Cardiac fibroblast (primary cell): ENCODE measurements at regions not wholly inside any gene's neighbourhood (a gene's known extent, or its start where the extent isn't known, plus 50 kb on each side); places are given as distances from the start of the nearest gene placed in this dataset.
"Not testable (repeated sequence)": the region's sequence is repeated elsewhere in the genome, so short reads cannot be mapped to it uniquely, and the experiment has no call there.

Experiments used
- DNase-seq, 2 donors: peaks; one replicate each; pipeline versions ENCODE4 v3.0.0 to v3.0.0-alpha.2; 2010; ENCODE audit warnings: low read depth in 2 of 2
- H3K4me3 ChIP-seq, 2 donors: replicated peaks in 1 of 2; 1 replicate in 1 of 2; 2 replicates in 1 of 2; pipeline ENCODE4 v1.5.1; 2011; ENCODE audit warnings: low read depth in 2 of 2, low read length in 2 of 2, mild to moderate bottlenecking in 2 of 2, moderate library complexity in 1 of 2
- TF ChIP-seq, protein P1 (sequence below): IDR thresholded peaks from one replicate; pipeline ENCODE4 v1.5.1; 2011; ENCODE audit warnings: low read depth, mild to moderate bottlenecking, low read length, inconsistent platforms

DNA sequence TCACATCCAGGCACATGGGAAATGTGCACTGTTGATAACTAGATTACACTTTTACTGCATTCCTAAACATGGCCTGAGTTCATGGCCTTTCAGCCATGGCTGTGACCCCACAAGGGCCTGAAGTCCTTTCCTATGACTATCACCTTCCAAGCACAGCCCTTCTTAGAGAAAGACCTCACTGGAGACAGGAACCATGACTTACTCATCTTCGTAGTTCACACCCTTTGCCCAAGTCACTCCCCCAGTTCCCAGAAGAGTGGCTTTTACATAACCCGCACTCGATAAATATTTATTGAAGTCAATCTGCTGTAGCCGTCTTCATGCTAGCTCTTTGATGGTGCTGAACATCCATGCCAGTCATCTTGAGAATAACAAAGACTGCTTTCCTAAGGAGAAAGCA, 632.5 kb upstream of the NRP1 start:
- no peak for DNase-seq
- H3K4me3 ChIP-seq, result no peak overlapping the region
- TF ChIP-seq, protein P1, sequence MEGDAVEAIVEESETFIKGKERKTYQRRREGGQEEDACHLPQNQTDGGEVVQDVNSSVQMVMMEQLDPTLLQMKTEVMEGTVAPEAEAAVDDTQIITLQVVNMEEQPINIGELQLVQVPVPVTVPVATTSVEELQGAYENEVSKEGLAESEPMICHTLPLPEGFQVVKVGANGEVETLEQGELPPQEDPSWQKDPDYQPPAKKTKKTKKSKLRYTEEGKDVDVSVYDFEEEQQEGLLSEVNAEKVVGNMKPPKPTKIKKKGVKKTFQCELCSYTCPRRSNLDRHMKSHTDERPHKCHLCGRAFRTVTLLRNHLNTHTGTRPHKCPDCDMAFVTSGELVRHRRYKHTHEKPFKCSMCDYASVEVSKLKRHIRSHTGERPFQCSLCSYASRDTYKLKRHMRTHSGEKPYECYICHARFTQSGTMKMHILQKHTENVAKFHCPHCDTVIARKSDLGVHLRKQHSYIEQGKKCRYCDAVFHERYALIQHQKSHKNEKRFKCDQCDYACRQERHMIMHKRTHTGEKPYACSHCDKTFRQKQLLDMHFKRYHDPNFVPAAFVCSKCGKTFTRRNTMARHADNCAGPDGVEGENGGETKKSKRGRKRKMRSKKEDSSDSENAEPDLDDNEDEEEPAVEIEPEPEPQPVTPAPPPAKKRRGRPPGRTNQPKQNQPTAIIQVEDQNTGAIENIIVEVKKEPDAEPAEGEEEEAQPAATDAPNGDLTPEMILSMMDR, result no peak

- TF ChIP-seq, protein P1, result no peak
- no peak for DNase-seq
Measured at GRCh38 chr10:33965795-33966581, 631.5 kb upstream of the NRP1 start.

GRCh38 chr10:33963729-33964128, 629.3 kb upstream of the NRP1 start:
- no peak for DNase-seq
- H3K4me3 ChIP-seq, result no peak overlapping the region
- TF ChIP-seq, protein P1, result no peak

More at GRCh38 chr10:33965795-33966581, 631.5 kb upstream of the NRP1 start:
- H3K4me3 ChIP-seq, result no peak overlapping the region

DNA sequence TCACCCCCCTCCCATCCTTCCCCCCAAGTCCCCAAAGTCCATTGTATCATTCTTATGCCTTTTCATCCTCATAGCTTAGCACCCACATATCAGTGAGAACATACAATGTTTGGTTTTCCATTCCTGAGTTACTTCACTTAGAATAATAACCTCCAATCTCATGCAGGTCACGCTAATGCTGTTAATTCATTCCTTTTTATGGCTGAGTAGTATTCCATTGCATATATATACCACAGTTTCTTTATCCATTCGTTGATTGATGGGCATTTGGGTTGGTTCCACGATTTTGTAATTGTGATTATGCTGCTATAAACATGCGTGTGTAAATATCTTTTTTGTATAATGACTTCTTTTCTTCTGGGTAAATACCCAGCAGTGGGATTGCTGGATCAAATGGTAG, 621.9 kb upstream of the NRP1 start:
- H3K4me3 ChIP-seq, DNase-seq: not testable (repeated sequence)

DNA sequence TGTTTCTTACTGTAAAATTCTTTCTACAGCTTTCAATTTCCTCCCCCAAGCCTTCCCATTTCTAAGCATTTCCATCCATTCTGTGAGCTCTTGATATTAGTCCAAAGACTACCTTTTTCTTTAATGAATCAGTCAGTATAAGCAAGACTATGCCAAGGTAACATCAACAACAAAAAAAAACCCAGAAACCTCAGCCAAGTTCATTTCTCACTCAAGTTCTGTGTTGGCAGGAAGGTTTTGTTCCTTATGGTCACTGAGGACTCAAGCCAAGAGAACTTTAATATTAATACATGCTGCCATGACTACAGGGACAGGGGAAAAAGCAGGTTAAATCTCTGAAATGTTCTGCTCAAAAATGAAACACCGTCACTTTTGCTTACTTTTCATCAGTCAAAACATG, 621.2 kb upstream of the NRP1 start:
- TF ChIP-seq, protein P1, result no peak
- DNase-seq, result peak; percentile 49 to 75
- no peak overlapping the region for H3K4me3 ChIP-seq

DNA sequence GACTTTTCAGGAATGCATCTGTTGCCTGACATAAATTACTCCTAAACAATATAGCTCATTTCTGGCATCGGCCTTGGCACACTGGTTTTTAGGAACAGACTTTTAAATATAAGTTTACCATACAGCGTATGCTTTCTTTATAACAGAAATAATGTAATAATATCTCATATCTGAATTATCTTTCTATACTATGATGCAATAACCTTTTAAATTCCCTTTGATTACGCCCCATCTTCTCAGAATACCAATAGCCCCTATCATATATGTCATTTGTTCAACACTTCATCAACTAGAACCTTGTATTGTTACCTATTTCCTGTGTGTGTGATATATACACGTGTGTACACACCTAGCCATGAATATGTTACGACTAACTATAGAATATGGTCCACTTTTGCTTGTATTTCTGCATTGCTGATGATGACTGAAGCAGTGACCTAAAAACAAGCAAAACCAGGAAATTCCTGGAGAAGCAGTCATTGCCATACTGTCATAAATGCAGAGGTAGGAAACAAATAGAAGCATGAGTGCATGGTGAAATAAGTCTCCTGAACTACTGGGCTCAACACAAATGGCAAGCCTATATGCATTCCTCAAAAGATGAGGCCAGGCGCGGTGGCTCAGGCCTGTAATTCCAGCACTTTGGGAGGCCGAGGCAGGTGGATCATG, 618.4 kb upstream of the NRP1 start:
- peak; percentile 19 to 87 for DNase-seq
- TF ChIP-seq, protein P1, result no peak
- H3K4me3 ChIP-seq, result no peak overlapping the region

DNA sequence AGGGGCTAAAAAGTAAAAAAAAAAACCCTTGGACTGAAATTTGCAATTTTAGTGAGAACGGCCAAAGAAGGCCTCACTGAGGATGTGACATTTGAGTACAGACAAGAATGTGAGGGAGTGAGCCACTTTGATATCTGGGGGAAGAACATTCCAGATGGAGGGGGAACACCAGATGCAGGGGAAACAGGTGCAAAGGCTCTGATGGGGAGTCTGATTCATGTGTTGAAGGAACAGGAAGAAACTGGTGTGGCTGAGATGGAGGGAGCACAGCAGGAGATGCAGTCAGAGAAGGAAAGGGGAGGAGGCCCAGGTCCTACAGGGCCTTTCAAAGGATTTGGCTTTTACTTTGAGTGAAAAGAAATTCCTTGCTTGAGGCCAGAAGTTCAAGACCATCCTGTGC, 615.7 kb upstream of the NRP1 start:
- TF ChIP-seq, protein P1, result no peak
- no peak for DNase-seq

More for the DNA sequence above, 615.7 kb upstream of the NRP1 start:
- H3K4me3 ChIP-seq, result no peak overlapping the region
